ENCODE measurements at regions not wholly inside any gene's neighbourhood (a gene's known extent, or its start where the extent isn't known, plus 50 kb on each side); places are given as distances from the start of the nearest gene placed in this dataset.

DNA sequence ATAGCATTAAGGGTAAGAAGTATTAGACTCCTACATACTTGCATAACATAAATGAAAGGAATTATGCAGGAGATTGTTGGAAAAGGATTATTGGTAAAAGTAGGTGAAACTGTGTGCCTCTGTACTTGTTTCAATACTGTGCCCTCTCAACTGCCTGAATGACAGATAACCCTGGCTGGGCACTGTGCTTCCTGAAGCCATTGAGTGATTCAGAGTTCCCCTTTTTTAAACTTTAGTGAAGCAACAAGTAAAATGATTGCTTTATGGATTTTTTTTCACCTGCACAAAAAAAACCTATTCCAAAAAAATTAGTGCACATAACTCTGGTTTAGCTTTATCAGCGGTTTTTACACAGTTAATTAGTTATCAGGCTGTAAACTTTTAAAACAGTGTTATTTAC is 204.8 kb downstream of the TRAM1L1 start:
- Histone ChIP-seq H3K9me3 (no peaks in the 10 kb centered on the region), H3K27ac (no peak overlapping the region), H3K4me1 (no peaks in the 10 kb centered on the region), H3K36me3 (replicated peaks in 1 of 2; ENCODE audit: insufficient read depth in 1 of 2, low read depth in 2 of 2) (no peaks in the 10 kb centered on the region), H3K4me3 (no peak overlapping the region), H3K27me3 (no peaks in the 10 kb centered on the region)
- intact Hi-C loops (cut with DNase I): no loop called here
- DNase-seq (no peak), ATAC-seq (no peak)
- TF ChIP-seq, protein P1, sequence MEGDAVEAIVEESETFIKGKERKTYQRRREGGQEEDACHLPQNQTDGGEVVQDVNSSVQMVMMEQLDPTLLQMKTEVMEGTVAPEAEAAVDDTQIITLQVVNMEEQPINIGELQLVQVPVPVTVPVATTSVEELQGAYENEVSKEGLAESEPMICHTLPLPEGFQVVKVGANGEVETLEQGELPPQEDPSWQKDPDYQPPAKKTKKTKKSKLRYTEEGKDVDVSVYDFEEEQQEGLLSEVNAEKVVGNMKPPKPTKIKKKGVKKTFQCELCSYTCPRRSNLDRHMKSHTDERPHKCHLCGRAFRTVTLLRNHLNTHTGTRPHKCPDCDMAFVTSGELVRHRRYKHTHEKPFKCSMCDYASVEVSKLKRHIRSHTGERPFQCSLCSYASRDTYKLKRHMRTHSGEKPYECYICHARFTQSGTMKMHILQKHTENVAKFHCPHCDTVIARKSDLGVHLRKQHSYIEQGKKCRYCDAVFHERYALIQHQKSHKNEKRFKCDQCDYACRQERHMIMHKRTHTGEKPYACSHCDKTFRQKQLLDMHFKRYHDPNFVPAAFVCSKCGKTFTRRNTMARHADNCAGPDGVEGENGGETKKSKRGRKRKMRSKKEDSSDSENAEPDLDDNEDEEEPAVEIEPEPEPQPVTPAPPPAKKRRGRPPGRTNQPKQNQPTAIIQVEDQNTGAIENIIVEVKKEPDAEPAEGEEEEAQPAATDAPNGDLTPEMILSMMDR (IDR thresholded peaks at IDR 0.05): no peak
- TF ChIP-seq POLR2A (IDR thresholded peaks at IDR 0.05): no peak
- WGBS, 2 donors: 8 to 18% methylated on average over 1 of the region's 1 CpG

DNA sequence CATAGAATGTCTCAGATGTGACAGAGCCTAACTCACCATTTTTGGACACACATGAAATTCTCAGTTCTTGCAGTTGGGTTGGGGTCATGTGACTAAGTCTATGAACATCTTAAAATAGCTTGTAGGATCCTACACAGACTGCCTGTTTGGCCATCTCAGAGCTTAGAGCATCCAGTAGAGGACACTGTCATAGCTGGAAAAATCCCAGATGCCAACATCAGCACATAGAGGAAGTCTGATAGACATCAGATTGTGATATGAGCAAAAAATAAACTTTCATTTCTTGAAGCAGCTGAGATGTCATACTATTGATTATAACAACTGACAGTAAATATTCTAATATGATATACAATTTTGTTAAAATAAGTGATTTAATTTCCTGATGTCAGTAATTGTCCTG is 207.1 kb downstream of the TRAM1L1 start:
- Histone ChIP-seq H3K27me3 (no peaks in the 10 kb centered on the region), H3K36me3 (replicated peaks in 1 of 2; ENCODE audit: insufficient read depth in 1 of 2, low read depth in 2 of 2) (no peaks in the 10 kb centered on the region), H3K27ac (no peak overlapping the region), H3K9me3 (no peaks in the 10 kb centered on the region), H3K4me3 (no peak overlapping the region), H3K4me1 (no peaks in the 10 kb centered on the region)
- intact Hi-C loops (cut with DNase I): no loop called here
- TF ChIP-seq, protein P1 (IDR thresholded peaks at IDR 0.05): no peak
- no peak for TF ChIP-seq POLR2A (IDR thresholded peaks at IDR 0.05)
- ATAC-seq (no peak), DNase-seq (no peak)

DNA sequence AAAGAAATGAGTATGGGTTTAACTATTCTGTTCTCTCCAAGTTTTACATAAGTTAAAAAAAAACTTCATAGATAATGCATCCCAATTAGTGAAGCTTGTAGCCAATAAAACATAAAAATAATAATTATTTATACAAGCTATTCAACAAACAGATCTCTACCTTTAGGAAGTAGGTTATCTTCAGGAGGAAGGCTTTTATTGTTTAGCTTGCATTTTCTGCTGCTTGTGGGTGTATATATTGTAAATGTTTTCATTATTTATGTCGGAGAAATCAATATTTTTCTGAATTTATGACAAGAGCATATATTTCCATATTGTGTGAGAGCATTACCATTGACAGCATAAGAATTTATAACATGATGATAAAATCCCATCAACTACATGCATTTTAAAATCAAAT is 208.3 kb downstream of the TRAM1L1 start:
- WGBS, 2 donors: 53 to 57% methylated on average over 1 of the region's 1 CpG
- ATAC-seq (no peak), DNase-seq (no peak)
- intact Hi-C loops (cut with DNase I): no loop called here
- Histone ChIP-seq H3K4me1 (no peaks in the 10 kb centered on the region), H3K36me3 (replicated peaks in 1 of 2; ENCODE audit: insufficient read depth in 1 of 2, low read depth in 2 of 2) (no peaks in the 10 kb centered on the region), H3K27ac (no peak overlapping the region), H3K4me3 (no peak overlapping the region), H3K9me3 (no peaks in the 10 kb centered on the region), H3K27me3 (no peaks in the 10 kb centered on the region)
- TF ChIP-seq, protein P1 (IDR thresholded peaks at IDR 0.05): no peak
- TF ChIP-seq POLR2A (IDR thresholded peaks at IDR 0.05): no peak

DNA sequence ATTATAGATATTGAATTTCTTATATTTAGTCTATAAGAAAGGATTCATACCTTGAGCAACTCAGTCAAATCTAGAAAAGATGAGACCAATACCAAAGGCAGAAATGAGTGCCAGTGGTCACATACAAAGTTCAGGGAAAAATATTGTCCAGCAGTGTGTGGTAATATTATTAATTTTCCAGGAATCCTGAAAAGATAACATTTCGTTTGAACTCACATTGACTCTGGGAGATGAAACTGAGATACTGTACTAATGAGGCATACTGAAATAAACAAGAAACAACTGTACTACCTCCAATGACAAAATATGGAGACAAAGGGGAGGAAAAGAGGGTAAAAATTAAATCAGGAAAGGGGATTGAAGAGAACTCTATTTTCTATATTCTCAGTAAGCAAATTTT is 212.4 kb downstream of the TRAM1L1 start:
- Histone ChIP-seq H3K4me1 (no peaks in the 10 kb centered on the region), H3K36me3 (replicated peaks in 1 of 2; ENCODE audit: insufficient read depth in 1 of 2, low read depth in 2 of 2) (no peaks in the 10 kb centered on the region), H3K4me3 (no peak overlapping the region), H3K27me3 (no peaks in the 10 kb centered on the region), H3K27ac (no peak overlapping the region), H3K9me3 (no peaks in the 10 kb centered on the region)
- 12 to 27% methylated on average over 1 of the region's 1 CpG for WGBS, 2 donors
- DNase-seq: no peak
- ATAC-seq: no peak
- TF ChIP-seq, protein P1 (IDR thresholded peaks at IDR 0.05): no peak
- TF ChIP-seq POLR2A (IDR thresholded peaks at IDR 0.05): no peak
- intact Hi-C loops (cut with DNase I): no loop called here

DNA sequence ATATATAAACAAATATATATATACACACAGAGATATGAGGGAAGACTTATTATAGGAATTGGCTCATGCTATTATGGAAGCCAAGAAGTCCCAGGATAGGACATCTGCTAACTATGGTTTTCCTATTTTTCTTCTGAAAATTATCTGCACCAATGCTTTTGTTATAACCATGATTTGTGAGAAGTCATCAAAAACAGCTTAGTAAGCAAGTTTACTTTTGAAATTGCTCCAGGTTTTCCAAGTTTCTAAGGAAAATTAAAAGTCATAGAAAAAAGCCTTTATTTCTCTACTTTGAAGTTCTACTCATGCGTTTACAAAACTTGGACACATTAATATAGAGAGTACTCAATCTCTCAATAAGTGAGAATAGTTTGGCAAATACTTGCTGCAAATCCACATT is 213.1 kb downstream of the TRAM1L1 start:
- no peak for DNase-seq
- no peaks in the 10 kb centered on the region for H3K4me1 ChIP-seq
- H3K27ac ChIP-seq: no peak overlapping the region
- no peak overlapping the region for H3K4me3 ChIP-seq
- TF ChIP-seq, protein P1 (IDR thresholded peaks at IDR 0.05): no peak
- TF ChIP-seq POLR2A (IDR thresholded peaks at IDR 0.05): no peak
- H3K36me3 ChIP-seq (replicated peaks in 1 of 2; ENCODE audit: insufficient read depth in 1 of 2, low read depth in 2 of 2): no peaks in the 10 kb centered on the region
- intact Hi-C loops (cut with DNase I): no loop called here
- WGBS, 2 donors: 65 to 78% methylated on average over 1 of the region's 1 CpG
- H3K27me3 ChIP-seq: no peaks in the 10 kb centered on the region
- ATAC-seq: no peak
- H3K9me3 ChIP-seq: no peaks in the 10 kb centered on the region
